IMR-90 (cell line): ENCODE measurements at regions not wholly inside any gene's neighbourhood (a gene's known extent, or its start where the extent isn't known, plus 50 kb on each side); places are given as distances from the start of the nearest gene placed in this dataset.

Source experiments
- ATAC-seq: fragments of 200-7000 bp; cut with Tn5 transposase; 2 replicates; pipeline ENCODE4 v1.9.1; 2020; ENCODE audit warnings: low read depth, mild to moderate bottlenecking, moderate library complexity
- BruUV-seq: library from RNA; stranded (reverse); fragments of 400-500 nt; replicated peaks from 2 replicates; lab custom pipeline; 2021; lab: Mats Ljungman, UMichigan
- CTCF ChIA-PET: fragments of 300-600 bp; formaldehyde crosslinking; extraction: SDS; loops from one replicate; lab custom pipeline; 2021; ENCODE audit warnings: antibody characterized with exemption; lab: Yijun Ruan, JAX
- POLR2A ChIA-PET: fragments of 300-600 bp; sonication (Branson Sonifier 250); formaldehyde crosslinking; loops from one replicate; lab custom pipeline; 2022; ENCODE audit warnings: antibody characterized with exemption; ENCODE audit not compliant: unreplicated experiment; lab: Charles Lee
- DNase-seq: peaks from one replicate; pipeline ENCODE4 v3.0.0; 2013
- H2AFZ ChIP-seq: replicated peaks from 2 replicates; pipeline ENCODE3; 2013; ENCODE audit warnings: low read length, mild to moderate bottlenecking; ENCODE audit not compliant: poor library complexity
- H2AK5ac ChIP-seq: 2 replicates; pipeline ENCODE4 v1.6.1; 2013; ENCODE audit warnings: low read depth, low read length, inconsistent platforms
- H2AK9ac ChIP-seq: replicated peaks from 2 replicates; pipeline ENCODE3; 2013; ENCODE audit warnings: mild to moderate bottlenecking, low read depth, low read length, moderate library complexity; ENCODE audit not compliant: poor library complexity
- H2BK120ac ChIP-seq: 2 replicates; pipeline ENCODE4 v1.6.1; 2013; ENCODE audit warnings: low read depth, low read length, inconsistent platforms
- H2BK15ac ChIP-seq: 3 replicates; pipeline ENCODE4 v1.6.1; 2013; ENCODE audit warnings: low read depth, low read length, inconsistent platforms
- H2BK20ac ChIP-seq: 2 replicates; pipeline ENCODE4 v1.6.1; 2013; ENCODE audit warnings: low read depth, mild to moderate bottlenecking, inconsistent platforms, low read length, moderate library complexity
- H2BK5ac ChIP-seq: 2 replicates; pipeline ENCODE4 v1.6.1; 2013; ENCODE audit warnings: mild to moderate bottlenecking, low read depth, low read length, inconsistent platforms; ENCODE audit not compliant: poor library complexity, severe bottlenecking
- H3K14ac ChIP-seq: replicated peaks from 2 replicates; pipeline ENCODE4 v1.6.1; 2013; ENCODE audit warnings: low read depth, low read length, inconsistent platforms
- H3K18ac ChIP-seq: 2 replicates; pipeline ENCODE4 v1.6.1; 2013; ENCODE audit warnings: low read depth, low read length, control low read depth
- H3K23ac ChIP-seq: 2 replicates; pipeline ENCODE4 v1.6.1; 2013; ENCODE audit warnings: low read depth, low read length, inconsistent platforms
- H3K27ac ChIP-seq: 2 replicates; pipeline ENCODE4 v1.5.1; 2013; ENCODE audit warnings: mild to moderate bottlenecking, control low read depth, low read length; ENCODE audit not compliant: insufficient read depth
- H3K27me3 ChIP-seq: 2 replicates; pipeline ENCODE4 v1.6.1; 2013; ENCODE audit warnings: low read length; ENCODE audit not compliant: control insufficient read depth, insufficient read depth
- H3K36me3 ChIP-seq: 2 replicates; pipeline ENCODE4 v1.6.1; 2013; ENCODE audit warnings: low read length, mixed read lengths; ENCODE audit not compliant: control insufficient read depth, insufficient read depth
- H3K4ac ChIP-seq: 2 replicates; pipeline ENCODE4 v1.6.1; 2013; ENCODE audit warnings: low read depth, low read length, inconsistent platforms
- H3K4me1 ChIP-seq: 2 replicates; pipeline ENCODE4 v1.6.1; 2013; ENCODE audit warnings: low read length, mixed read lengths; ENCODE audit not compliant: control insufficient read depth, insufficient read depth
- H3K4me2 ChIP-seq: 2 replicates; pipeline ENCODE4 v1.6.1; 2013; ENCODE audit warnings: low read depth, mild to moderate bottlenecking, control low read depth, low read length, moderate library complexity
- H3K4me3 ChIP-seq: 2 replicates; pipeline ENCODE4 v1.5.1; 2013; ENCODE audit warnings: low read depth, mild to moderate bottlenecking, control low read depth, low read length, moderate library complexity; ENCODE audit not compliant: insufficient read depth
- H3K56ac ChIP-seq: 2 replicates; pipeline ENCODE4 v1.6.1; 2013; ENCODE audit warnings: low read length, inconsistent platforms; ENCODE audit not compliant: insufficient read depth; ENCODE audit errors: extremely low read depth
- H3K79me1 ChIP-seq, 2 experiments: 2 replicates each; pipeline ENCODE4 v1.6.1; 2013; ENCODE audit warnings: low read length in 2 of 2, inconsistent platforms in 1 of 2, low read depth in 1 of 2
- H3K9ac ChIP-seq: 2 replicates; pipeline ENCODE4 v1.6.1; 2013; ENCODE audit warnings: low read depth, low read length, control low read depth
- H3K9me1 ChIP-seq: 2 replicates; pipeline ENCODE4 v1.6.1; 2013; ENCODE audit warnings: low read length, inconsistent platforms; ENCODE audit not compliant: insufficient read depth
- H3K9me3 ChIP-seq: 2 replicates; pipeline ENCODE4 v1.6.1; 2013; ENCODE audit warnings: low read length; ENCODE audit not compliant: control insufficient read depth, insufficient read depth
- H4K20me1 ChIP-seq: 2 replicates; pipeline ENCODE4 v1.6.1; 2013; ENCODE audit warnings: low read length, inconsistent platforms; ENCODE audit not compliant: insufficient read depth
- H4K5ac ChIP-seq: 2 replicates; pipeline ENCODE4 v1.6.1; 2013; ENCODE audit warnings: mild to moderate bottlenecking, low read depth, low read length, control low read depth
- H4K8ac ChIP-seq, 2 experiments: 2 replicates each; pipeline ENCODE4 v1.6.1; 2013; ENCODE audit warnings: low read depth in 2 of 2, low read length in 2 of 2, control low read depth in 1 of 2, inconsistent platforms in 1 of 2
- H4K91ac ChIP-seq: 2 replicates; pipeline ENCODE4 v1.6.1; 2013; ENCODE audit warnings: low read depth, low read length, inconsistent platforms; ENCODE audit not compliant: insufficient read depth
- BHLHE40 ChIP-seq: fragments of 150-350 bp; IDR thresholded peaks from 2 replicates; pipeline ENCODE4 v1.6.1; 2016; ENCODE audit warnings: mild to moderate bottlenecking, low read depth, low read length
- whole genome bisulfite sequencing, 2 experiments: methylation state at CpG; one replicate each; pipeline versions ENCODE4 v1.1.5 to v1.1.7; 2013; ENCODE audit warnings: missing lambda C conversion rate in 2 of 2; ENCODE audit not compliant: insufficient read length in 1 of 2; ENCODE audit errors: extremely low coverage in 2 of 2; 5-methylcytosine and 5-hydroxymethylcytosine counted together
- dilution Hi-C: fragments of 300-500 bp; cut with HindIII; formaldehyde crosslinking; loops from one replicate; pipeline ENCODE4 v1.14.3; 2018; ENCODE audit warnings: low sequenced_read_pairs; ENCODE audit not compliant: unreplicated experiment
- in situ Hi-C: fragments of 300-500 bp; cut with MboI; formaldehyde crosslinking; loops from 3 replicates; pipeline ENCODE4 v1.14.3; 2019; ENCODE audit warnings: low sequenced_read_pairs, inconsistent platforms, mixed read lengths
- intact Hi-C: fragments of 100-400 bp; cut with micrococcal nuclease; formaldehyde crosslinking; loops from 2 replicates; pipeline ENCODE4 v1.10.0; 2022

GRCh38 chr3:144312702-144313101, 341.1 kb downstream of the DIPK2A start:
- Histone ChIP-seq H2BK120ac (no peak overlapping the region), H2AK9ac (no peak overlapping the region), H4K5ac (no peak overlapping the region), H3K79me1 (no peaks in the 10 kb centered on the region), H3K23ac (no peak overlapping the region), H2BK15ac (no peak overlapping the region), H3K4ac (no peak overlapping the region), H2AK5ac (no peak overlapping the region), H3K56ac (no peak overlapping the region), H3K4me1 (no peaks in the 10 kb centered on the region), H3K9me1 (no peaks in the 10 kb centered on the region), H3K4me2 (no peak overlapping the region), H4K8ac (no peak overlapping the region), H2AFZ (no peak overlapping the region), H3K4me3 (no peak overlapping the region), H2BK5ac (no peak overlapping the region), H3K9ac (no peak overlapping the region), H4K91ac (no peak overlapping the region), H3K18ac (no peak overlapping the region), H4K20me1 (no peaks in the 10 kb centered on the region), H3K27me3 (no peaks in the 10 kb centered on the region), H3K36me3 (no peaks in the 10 kb centered on the region), H3K9me3 (no peaks in the 10 kb centered on the region), H3K14ac (no peak overlapping the region), H2BK20ac (no peak overlapping the region), H3K27ac (no peak overlapping the region)
- no peak for ATAC-seq
- BruUV-seq, result no TSS peak
- intact Hi-C loops, result no loop called here
- ChIA-PET POLR2A (no interaction called here), CTCF (no interaction called here)
- WGBS, 2 experiments, result no CpG with 5 or more reads among the region's 3 CpGs
- DNase-seq, result no peak
- no peak for TF ChIP-seq BHLHE40
- in situ Hi-C loops, result no loop called here
- dilution Hi-C loops, result no loop called here
